Fibroblast of pulmonary artery (primary cell): ENCODE measurements at regions not wholly inside any gene's neighbourhood (a gene's known extent, or its start where the extent isn't known, plus 50 kb on each side); places are given as distances from the start of the nearest gene placed in this dataset.
"Not testable (repeated sequence)": the region's sequence is repeated elsewhere in the genome, so short reads cannot be mapped to it uniquely, and the experiment has no call there.

Source experiments
- DNase-seq: peaks from one replicate; pipeline ENCODE4 v3.0.0-alpha.2; 2010; ENCODE audit warnings: low read depth
- H3K4me3 ChIP-seq: replicated peaks from 2 replicates; pipeline ENCODE4 v1.5.1; 2011; ENCODE audit warnings: low read depth, mild to moderate bottlenecking, control low read depth, low read length, moderate library complexity
- CTCF ChIP-seq: IDR thresholded peaks from 2 replicates; pipeline ENCODE4 v1.5.1; 2011; ENCODE audit warnings: mild to moderate bottlenecking, control low read depth, low read length, inconsistent platforms; ENCODE audit errors: missing control alignments

- DNase-seq, result peak; percentile 17
- no peak for TF ChIP-seq CTCF
Observed at GRCh38 chr7:104264285-104264684, 56.5 kb upstream of the ORC5 start.

GRCh38 chr7:104267701-104268368, 60.0 kb upstream of the ORC5 start:
- peak; percentile 66 for TF ChIP-seq CTCF
- peak; percentile 44 for DNase-seq
- H3K4me3 ChIP-seq, result no peak overlapping the region

More at GRCh38 chr7:104264285-104264684, 56.5 kb upstream of the ORC5 start:
- H3K4me3 ChIP-seq, result no peak overlapping the region

- DNase-seq, result no peak
- no peak overlapping the region for H3K4me3 ChIP-seq
- TF ChIP-seq CTCF, result no peak
Observed at GRCh38 chr7:104271948-104272347, 56.5 kb upstream of the LHFPL3 start.

- DNase-seq, result peak; percentile 60
- peak; percentile 68 for TF ChIP-seq CTCF
- H3K4me3 ChIP-seq, result no peak overlapping the region
Observed at GRCh38 chr7:104272767-104273384, 55.5 kb upstream of the LHFPL3 start.

GRCh38 chr7:104275900-104276299, 52.5 kb upstream of the LHFPL3 start:
- DNase-seq, result no peak
- H3K4me3 ChIP-seq, result no peak overlapping the region
- TF ChIP-seq CTCF, result no peak

- not testable (repeated sequence) for H3K4me3 ChIP-seq, DNase-seq
Observed at GRCh38 chr7:104276730-104277129, 51.7 kb upstream of the LHFPL3 start.
